Glutamatergic neuron (in vitro differentiated cells): ENCODE measurements at regions not wholly inside any gene's neighbourhood (a gene's known extent, or its start where the extent isn't known, plus 50 kb on each side); places are given as distances from the start of the nearest gene placed in this dataset.

Experiments used
- DNase-seq: peaks from one replicate; pipeline ENCODE4 v3.0.0; 2022
- H3K27ac Mint-ChIP-seq: one replicate; pipeline ENCODE4 v1.8.0; 2020; ENCODE audit warnings: mild to moderate bottlenecking, mixed read lengths, inconsistent platforms; ENCODE audit not compliant: unreplicated experiment
- H3K27me3 Mint-ChIP-seq: one replicate; pipeline ENCODE4 v1.8.0; 2020; ENCODE audit warnings: mild to moderate bottlenecking, moderate library complexity, mixed read lengths, inconsistent platforms; ENCODE audit not compliant: unreplicated experiment
- H3K36me3 Mint-ChIP-seq: one replicate; pipeline ENCODE4 v1.8.0; 2020; ENCODE audit warnings: mild to moderate bottlenecking, mixed read lengths, inconsistent platforms; ENCODE audit not compliant: unreplicated experiment
- H3K4me1 Mint-ChIP-seq: one replicate; pipeline ENCODE4 v1.8.0; 2020; ENCODE audit warnings: mild to moderate bottlenecking, low read depth, mixed read lengths, inconsistent platforms; ENCODE audit not compliant: unreplicated experiment
- H3K4me3 Mint-ChIP-seq: one replicate; pipeline ENCODE4 v1.8.0; 2020; ENCODE audit warnings: mild to moderate bottlenecking, mixed read lengths, inconsistent platforms; ENCODE audit not compliant: unreplicated experiment
- H3K9me3 Mint-ChIP-seq: one replicate; pipeline ENCODE4 v1.8.0; 2020; ENCODE audit warnings: mild to moderate bottlenecking, moderate library complexity, mixed read lengths, inconsistent platforms; ENCODE audit not compliant: unreplicated experiment
- TF ChIP-seq, protein P1 (sequence below): fragments of 200-600 bp; sonication (generic); IDR thresholded peaks from one replicate; pipeline ENCODE4 v1.5.0; 2021; ENCODE audit not compliant: partially characterized antibody, unreplicated experiment

DNA sequence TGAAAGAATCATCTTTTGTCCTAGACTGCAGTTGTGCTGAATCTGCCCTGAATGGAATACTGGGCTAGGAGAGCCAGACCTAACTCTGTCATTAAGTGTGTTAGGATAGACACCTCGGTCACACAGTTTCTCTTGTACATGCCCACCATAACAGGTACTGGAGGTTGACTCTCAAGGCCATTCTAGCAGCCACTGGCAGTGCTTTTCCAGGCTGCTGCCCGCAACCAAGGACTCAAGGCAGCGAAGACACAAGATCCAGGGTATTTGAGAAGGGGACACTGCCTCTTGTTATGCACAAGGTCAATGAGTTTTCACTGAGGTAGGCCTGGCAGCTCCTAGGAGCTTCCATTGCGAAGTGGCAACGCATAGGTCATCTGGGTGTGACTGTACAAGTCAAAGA lies 70.6 kb upstream of the ZNF746 start:
- no peak for DNase-seq
- no peak overlapping the region for H3K27ac Mint-ChIP-seq
- peaks cover 12% of the 10 kb centered on the region for H3K9me3 Mint-ChIP-seq
- TF ChIP-seq, protein P1, sequence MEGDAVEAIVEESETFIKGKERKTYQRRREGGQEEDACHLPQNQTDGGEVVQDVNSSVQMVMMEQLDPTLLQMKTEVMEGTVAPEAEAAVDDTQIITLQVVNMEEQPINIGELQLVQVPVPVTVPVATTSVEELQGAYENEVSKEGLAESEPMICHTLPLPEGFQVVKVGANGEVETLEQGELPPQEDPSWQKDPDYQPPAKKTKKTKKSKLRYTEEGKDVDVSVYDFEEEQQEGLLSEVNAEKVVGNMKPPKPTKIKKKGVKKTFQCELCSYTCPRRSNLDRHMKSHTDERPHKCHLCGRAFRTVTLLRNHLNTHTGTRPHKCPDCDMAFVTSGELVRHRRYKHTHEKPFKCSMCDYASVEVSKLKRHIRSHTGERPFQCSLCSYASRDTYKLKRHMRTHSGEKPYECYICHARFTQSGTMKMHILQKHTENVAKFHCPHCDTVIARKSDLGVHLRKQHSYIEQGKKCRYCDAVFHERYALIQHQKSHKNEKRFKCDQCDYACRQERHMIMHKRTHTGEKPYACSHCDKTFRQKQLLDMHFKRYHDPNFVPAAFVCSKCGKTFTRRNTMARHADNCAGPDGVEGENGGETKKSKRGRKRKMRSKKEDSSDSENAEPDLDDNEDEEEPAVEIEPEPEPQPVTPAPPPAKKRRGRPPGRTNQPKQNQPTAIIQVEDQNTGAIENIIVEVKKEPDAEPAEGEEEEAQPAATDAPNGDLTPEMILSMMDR = no peak
- H3K4me1 Mint-ChIP-seq = no peaks in the 10 kb centered on the region
- peaks cover 3% of the 10 kb centered on the region for H3K27me3 Mint-ChIP-seq
- H3K4me3 Mint-ChIP-seq = no peak overlapping the region
- peaks cover 42% of the 10 kb centered on the region for H3K36me3 Mint-ChIP-seq

DNA sequence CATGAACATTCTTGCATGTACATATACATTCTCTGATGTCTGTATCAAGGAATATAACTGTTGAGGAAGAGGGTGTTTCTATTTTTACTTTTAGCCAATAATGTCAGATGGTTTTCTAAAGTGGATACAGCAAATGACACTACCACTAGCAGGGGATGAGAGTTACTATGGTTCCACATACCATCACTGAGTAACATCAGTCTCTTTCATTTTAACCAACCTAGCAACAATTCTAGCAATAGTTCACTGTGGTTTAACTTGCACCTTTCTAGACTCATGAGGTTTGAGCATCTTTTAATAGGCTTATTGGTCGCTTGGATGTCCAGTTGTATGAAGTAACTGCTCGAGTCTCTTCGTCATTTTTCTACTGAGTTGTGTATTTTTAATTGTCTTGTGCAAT lies 68.5 kb upstream of the ZNF746 start:
- DNase-seq = no peak
- no peak overlapping the region for H3K4me3 Mint-ChIP-seq
- no peak overlapping the region for H3K27ac Mint-ChIP-seq
- TF ChIP-seq, protein P1 = no peak
- H3K27me3 Mint-ChIP-seq = peaks cover 3% of the 10 kb centered on the region
- H3K9me3 Mint-ChIP-seq = peaks cover 12% of the 10 kb centered on the region
- no peaks in the 10 kb centered on the region for H3K4me1 Mint-ChIP-seq
- H3K36me3 Mint-ChIP-seq = peaks cover 30% of the 10 kb centered on the region

DNA sequence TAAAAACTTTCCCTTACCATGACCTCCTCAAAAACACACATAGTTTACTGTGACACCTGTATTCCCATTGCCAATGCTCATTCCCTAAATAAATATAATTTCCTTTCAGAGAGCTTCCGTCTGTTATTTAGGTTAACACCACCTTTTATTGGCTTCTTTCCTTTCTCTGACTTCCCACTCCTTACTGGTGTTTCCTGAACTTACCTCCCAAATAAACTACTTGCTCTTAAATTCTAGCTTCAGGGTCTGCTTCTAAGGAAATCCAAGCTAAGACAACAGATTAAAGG lies 67.4 kb upstream of the ZNF746 start:
- H3K27ac Mint-ChIP-seq = no peak overlapping the region
- TF ChIP-seq, protein P1 = no peak
- H3K9me3 Mint-ChIP-seq = peaks cover 13% of the 10 kb centered on the region
- no peak overlapping the region for H3K4me3 Mint-ChIP-seq
- H3K4me1 Mint-ChIP-seq = no peaks in the 10 kb centered on the region
- peaks cover 31% of the 10 kb centered on the region for H3K36me3 Mint-ChIP-seq
- DNase-seq = no peak
- peaks cover 2% of the 10 kb centered on the region for H3K27me3 Mint-ChIP-seq

DNA sequence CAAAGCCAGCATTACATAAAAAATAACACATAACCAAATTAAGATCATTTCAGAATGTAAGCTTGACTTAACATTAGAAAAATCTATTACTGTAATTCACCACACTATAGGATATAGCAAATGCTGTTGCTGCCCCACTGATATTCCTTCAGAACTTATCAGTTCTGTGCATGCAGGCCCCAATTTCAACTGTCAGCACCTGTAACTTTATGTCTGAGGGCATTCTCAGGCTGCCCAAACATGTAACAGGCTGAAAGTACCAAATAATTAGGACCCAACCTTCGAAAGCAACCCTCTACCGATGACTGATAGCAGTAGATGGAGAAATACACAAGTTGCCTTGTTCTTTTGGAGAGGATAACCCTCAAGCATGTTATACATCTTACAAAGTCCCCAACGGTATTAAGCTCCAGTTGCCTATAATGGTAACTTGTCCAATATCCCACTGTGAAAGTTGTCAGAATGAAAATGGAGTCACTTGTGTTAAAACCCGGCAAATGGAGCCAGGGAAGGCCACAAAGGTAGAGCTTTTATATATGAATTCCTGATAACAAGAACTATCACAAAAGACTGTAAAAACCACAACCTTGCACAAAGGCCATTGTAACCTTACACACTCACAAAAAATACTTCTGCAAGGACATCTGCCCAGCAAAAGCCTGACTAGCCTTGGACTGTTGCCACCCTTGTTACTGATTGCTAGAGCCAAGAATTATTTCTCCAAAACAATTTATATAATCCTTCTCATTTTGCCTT lies 66.9 kb upstream of the ZNF746 start:
- Mint-ChIP-seq H3K27ac (no peak overlapping the region), H3K4me3 (no peak overlapping the region), H3K27me3 (peaks cover 1% of the 10 kb centered on the region), H3K9me3 (peaks cover 9% of the 10 kb centered on the region), H3K4me1 (no peaks in the 10 kb centered on the region), H3K36me3 (peaks cover 28% of the 10 kb centered on the region)
- DNase-seq = no peak
- TF ChIP-seq, protein P1 = no peak

DNA sequence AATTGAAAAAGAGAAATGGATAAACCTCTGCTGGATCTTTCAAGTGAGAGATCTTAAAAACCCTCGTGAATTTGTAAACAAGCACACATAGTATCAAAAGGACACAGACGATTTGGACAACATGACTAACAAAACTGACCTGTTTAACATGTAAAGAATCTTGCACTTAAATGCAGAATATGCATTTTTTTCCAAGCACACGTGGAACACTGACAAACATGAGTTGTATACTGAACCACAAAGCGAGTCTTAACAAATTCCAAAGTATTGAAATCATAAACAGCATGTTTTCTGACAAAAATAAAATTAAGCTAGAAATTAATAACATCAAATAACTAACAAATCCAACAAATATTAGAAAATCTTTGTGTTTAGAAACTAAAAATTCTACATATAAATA lies 65.0 kb upstream of the ZNF746 start:
- peaks cover 16% of the 10 kb centered on the region for H3K36me3 Mint-ChIP-seq
- TF ChIP-seq, protein P1 = no peak
- H3K4me1 Mint-ChIP-seq = no peaks in the 10 kb centered on the region
- no peak overlapping the region for H3K27ac Mint-ChIP-seq
- no peak overlapping the region for H3K4me3 Mint-ChIP-seq
- peaks cover 9% of the 10 kb centered on the region for H3K9me3 Mint-ChIP-seq
- DNase-seq = no peak
- peaks cover 1% of the 10 kb centered on the region for H3K27me3 Mint-ChIP-seq
